NCI-H446 treated with DMSO at 0.1 percent for 48 hours (cell line): ENCODE measurements at regions not wholly inside any gene's neighbourhood (a gene's known extent, or its start where the extent isn't known, plus 50 kb on each side); places are given as distances from the start of the nearest gene placed in this dataset.
A peak's percentile ranks its signal among the peaks of the same experiment; 100 is the strongest.
"Not testable (repeated sequence)": the region's sequence is repeated elsewhere in the genome, so short reads cannot be mapped to it uniquely, and the experiment has no call there.

Source experiments
- DNase-seq: peaks from one replicate; lab custom pipeline; 2025; lab: John Stamatoyannopoulos, UW

DNA sequence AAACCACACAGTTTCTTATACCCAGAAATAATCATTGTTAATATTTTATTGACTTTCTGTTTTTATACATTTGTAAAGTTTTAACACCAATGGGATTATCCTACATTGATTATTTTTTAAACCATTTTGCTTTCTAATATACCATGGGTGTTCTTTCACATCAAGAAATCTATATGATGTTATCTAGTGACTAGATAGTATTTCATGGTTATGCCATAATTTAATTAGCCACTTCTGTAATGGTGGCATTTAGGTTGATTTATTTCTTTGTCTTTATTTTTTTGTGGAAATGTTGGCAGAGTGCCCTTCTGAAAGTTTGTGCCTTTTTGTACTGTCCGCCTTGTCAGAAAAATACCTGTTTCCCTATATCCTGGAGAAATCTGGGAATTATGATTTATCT, 193.3 kb downstream of the CEP135 start:
- DNase-seq: no peak

DNA sequence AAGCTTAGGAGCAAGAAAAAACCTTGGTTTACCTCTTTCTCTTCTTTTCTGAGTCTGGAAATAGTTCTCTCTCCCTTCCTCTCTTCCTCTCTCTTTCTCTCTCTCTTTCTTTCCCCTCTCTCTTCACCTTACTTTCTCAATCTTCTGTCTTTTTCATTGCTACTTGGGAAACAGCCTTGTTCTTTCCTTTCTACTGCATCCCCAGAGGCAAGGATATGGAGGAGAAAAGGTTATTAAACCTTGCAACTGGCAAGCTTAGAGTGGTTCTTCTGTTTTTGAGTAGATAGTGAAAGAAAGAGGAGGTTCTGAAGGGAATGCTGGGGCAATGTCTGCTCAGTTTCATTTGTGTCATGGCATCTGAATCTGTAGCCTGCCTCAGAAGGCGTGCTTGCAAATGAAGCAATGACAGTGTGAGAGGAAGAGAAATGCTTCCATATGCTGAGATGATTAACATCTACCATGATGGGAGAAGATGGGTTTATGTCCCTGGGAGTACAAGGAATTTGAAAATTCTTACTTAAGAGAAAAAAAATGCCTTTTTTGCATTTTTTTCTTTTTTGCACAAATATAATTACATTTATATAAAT, 190.6 kb downstream of the CEP135 start:
- DNase-seq: no peak

DNA sequence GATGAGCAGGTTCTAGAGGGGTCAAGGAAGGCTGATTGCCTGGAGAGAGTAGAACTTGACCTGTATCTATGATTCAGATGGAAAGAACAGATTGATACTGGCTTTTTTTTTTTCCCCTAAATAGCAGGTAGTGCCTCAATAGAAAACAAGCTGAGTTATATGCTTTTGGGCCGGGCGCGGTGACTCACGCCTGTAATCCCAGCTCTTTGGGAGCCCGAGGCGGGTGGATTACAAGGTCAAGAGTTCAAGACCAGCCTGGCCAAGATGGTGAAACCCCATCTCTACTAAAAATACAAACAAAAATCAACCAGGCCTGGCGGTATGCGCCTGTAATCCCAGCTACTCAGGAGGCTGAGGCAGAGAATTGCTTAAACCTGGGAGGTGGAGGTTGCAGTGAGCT, 186.1 kb downstream of the CEP135 start:
- DNase-seq: not testable (repeated sequence)

DNA sequence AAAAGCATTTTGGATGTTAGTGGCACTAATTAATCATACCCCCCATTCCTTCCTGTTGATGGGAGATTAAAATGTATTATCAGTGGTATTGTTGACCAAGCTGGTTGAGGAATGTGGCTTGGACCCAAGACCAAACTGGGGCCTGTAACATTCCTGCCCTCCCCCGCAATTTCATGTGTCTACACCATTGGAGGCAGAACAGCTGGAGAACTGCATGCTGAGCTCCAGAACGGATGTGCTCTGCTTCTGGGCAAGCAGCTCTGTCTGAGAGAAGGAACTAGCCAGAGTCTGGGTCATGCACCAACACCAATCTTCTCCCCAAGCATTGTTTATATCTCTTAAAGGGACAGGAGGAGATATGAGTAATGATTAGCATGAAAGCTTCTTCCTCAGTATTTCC, 185.5 kb downstream of the CEP135 start:
- DNase-seq: no peak

DNA sequence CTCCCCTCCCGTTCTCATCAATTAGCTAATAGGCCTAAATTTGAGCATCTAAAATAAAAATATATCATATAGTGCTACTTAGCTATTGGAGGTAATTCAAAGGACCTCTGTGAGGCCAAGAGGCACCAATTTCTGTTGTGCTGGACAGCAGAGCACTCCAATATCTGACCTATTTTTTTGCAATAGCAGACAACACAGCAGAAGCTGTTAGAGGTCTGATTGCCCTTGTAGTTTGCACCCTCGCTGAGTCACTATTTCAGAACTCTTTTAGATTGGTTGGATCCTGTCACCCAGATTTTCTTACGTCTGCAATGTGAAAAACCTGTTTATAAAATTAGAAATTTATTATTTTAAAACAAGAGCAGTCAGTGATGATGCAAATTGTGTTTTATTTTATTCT, 184.1 kb downstream of the CEP135 start:
- DNase-seq: no peak

DNA sequence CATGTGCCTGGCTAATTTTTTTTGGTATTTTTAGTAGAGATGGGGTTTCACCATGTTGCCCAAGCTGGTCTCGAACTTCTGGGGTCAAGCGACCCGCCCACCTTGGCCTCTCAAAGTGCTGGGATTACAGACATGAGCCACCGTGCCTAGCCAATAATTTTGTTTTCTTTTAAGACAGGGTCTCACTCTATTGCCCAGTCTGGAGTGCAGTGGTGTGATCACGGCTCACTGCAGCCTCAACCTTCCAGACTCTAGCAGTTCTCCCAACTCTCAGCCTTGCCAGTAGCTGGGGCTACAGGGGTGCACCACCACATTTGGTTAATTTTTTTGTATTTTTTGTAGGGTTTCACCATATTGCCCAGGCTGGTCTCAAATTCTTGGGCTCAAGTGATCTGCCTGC, 183.4 kb downstream of the CEP135 start:
- DNase-seq: not testable (repeated sequence)

DNA sequence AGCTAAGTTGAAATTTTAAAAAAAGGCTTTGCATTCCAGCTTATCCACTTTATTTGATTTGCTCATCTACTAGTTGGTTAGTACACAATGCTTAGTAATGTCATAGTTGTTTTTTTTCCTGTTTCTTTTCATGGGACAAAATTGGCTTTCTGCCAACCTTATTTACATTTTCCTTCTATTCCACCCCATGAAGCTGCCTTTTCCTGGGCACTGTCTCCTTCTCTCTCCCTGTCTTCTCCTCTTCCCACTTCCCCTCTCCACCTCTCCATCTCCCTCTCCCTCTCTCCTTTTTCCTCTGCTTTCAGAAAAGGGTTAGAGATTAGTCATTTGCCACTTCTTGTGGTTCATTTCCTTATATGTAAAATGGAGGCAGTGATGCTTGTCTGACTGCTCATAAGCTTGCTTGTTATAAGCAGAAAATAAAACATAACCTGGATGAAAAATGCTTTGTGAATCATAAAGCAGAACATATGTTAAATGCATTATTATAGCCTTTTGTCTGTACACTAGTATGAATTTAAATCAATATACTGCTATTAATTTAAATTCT, 181.9 kb downstream of the CEP135 start:
- DNase-seq: peak; percentile 6

DNA sequence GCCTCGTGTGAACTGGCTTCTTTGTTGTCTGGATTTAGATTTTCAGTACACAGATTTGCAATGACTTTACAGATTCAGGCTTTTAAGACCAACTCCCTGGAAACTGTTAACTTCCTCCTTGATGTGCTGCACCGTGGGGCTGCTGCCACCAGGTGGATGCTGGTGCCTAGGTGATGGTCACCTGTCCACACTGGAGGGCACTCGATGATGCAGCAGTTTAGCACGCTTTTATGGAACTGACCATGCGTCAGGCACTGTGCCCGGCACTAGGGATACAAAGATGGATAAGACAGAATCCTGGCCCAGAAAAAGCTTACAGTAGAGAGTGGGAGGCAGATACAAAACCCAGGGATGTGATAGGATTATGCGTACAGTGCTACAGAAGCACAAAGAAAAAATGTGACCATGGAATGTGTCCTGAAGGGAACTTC, 180.7 kb downstream of the CEP135 start:
- DNase-seq: no peak

DNA sequence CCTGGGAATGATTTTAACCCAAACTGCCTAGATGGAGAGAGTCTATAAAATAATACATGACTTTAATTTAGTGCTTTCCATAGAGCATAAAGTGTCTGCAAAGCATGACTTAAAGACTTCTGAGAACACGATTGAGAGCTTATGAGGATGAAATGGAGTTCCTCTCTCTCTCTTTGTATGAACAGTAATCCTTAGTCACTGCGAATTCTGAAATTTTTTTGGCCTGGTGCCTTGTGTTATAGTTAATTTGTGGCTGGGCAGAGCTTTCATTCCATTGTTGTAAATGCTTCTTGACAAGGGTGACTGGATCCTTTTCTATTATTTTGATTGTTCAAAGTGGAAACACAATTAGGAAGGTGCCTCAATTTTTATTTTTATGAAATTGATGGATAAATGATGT, 179.5 kb downstream of the CEP135 start:
- DNase-seq: peak; percentile 17

DNA sequence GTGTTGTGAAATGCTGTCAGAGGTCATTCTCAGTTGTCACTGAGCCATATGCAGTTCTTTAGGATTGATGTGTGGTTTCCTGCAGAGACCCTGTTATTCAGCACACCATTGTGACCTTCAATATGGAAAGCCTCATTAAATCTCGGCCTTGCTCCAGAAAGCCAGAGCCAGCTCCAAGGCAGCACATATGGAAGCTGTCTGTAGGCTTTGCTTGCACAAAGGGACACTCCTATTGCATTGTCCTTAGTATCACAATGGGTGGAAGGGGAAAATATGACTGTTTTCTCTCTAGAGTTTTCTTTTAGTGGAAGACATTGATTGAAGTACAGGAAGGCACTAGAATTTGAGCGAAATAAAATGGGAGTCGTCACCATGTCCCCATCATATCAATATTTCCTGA, 179.0 kb downstream of the CEP135 start:
- DNase-seq: peak; percentile 63

DNA sequence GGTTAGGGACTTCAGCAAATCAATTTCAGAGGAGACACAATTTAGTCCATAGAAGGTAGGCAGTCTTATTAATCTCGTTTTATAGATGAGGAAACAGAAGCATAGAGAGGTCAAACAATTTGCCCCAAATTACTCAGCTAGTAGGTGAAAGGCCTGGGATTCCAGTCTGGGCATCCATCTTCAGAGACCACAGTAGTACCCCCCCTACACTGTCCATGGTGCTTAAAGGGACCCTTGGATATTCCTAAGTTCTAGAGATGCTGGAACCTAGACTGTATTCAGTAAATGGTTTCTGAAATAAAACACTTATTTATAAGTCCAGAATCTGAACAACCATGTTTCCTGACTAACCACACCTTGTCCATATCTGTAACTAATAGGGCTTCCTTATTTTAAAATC, 174.8 kb downstream of the CEP135 start:
- no peak for DNase-seq

DNA sequence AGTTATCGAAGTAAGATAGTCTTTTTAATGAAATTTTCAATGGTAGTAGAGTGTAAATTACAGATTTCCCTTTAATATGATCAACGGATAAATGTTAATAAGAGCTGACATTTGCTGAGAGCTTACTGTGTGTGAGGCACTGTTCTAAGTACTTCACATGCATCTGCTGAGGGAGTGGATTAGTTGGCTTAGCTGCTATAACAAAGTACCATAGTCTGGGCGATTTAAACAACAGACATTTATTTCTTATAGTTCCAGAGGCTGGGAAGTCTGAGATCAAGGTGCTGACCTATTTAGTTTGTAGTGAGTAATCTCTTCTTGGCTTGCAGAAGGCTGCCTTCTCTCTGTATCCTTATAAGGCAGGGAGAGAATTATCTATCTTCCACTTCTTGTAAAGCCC, 174.3 kb downstream of the CEP135 start:
- DNase-seq: no peak

DNA sequence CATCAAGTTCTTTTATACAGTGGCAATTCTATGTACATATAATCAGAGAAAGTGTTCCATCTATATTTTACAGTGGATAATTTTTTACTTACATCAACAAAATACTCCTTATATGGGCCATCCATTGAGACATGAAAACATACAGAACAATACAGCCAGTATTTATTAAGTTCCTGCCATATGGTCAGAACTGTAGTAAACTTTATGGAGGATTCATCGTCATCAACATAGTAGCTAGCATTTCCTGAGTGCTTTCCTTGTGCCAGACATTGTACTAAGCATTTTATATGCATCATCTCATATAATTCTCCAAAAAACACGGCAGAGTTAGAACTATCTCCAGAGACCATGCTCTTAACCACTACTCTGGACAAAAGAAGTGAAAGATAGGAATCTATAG, 170.1 kb downstream of the CEP135 start:
- DNase-seq: no peak

DNA sequence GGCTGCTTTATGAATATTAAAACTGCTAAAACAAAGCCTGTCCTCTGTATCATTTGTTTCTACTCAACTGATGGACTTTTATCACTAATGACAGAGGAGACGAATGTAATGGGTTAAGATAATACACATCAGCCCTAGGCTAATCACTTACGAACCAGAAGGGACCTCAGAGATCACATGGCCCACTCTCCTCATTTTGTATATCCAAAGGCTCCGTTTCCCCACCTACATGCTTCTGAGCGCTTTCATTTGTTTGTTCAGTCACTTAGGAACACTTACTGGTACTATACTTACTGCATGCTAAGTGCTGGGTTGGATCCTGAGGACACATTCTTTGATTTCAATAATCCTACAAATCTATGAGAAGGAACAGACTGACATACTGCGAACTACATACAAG, 169.3 kb downstream of the CEP135 start:
- no peak for DNase-seq

DNA sequence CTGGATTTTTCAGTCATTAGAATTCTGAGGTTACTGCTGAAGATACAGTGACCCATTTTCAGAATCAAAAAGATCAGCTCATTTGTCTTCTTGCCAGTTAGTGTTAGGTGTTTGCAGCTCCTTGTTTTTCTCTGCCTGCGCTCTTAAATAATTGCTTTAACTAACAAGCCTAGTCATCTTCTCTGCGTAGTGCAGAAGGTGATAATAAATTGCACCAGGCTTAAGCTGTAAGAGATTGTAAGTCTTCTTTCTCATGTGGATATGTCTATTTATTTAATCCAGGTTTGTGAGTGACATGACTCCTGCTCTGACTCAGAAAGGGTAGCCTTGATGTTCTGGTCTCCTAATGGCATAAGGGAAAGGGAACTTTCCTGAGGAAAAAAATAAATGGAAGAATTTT, 167.2 kb downstream of the CEP135 start:
- no peak for DNase-seq

DNA sequence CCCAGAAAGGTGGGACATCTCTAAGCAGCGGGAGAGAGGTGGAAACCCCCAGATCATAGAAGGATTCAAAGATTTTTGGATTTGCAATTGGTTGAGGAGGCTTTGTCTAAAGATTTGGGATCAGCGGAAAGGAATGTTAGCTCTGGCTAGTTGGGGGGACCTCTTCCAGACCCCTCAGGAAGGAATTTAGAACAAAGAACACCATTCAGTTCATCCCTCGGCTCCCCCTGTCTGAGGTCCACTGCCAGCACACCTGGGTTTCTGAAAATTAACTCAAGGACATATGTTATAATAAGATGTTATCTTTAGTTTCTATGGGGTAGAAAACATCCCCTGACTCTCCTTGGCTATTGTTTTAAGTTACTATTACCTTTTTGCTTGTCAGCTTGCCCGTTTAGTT, 163.6 kb downstream of the CEP135 start:
- no peak for DNase-seq

DNA sequence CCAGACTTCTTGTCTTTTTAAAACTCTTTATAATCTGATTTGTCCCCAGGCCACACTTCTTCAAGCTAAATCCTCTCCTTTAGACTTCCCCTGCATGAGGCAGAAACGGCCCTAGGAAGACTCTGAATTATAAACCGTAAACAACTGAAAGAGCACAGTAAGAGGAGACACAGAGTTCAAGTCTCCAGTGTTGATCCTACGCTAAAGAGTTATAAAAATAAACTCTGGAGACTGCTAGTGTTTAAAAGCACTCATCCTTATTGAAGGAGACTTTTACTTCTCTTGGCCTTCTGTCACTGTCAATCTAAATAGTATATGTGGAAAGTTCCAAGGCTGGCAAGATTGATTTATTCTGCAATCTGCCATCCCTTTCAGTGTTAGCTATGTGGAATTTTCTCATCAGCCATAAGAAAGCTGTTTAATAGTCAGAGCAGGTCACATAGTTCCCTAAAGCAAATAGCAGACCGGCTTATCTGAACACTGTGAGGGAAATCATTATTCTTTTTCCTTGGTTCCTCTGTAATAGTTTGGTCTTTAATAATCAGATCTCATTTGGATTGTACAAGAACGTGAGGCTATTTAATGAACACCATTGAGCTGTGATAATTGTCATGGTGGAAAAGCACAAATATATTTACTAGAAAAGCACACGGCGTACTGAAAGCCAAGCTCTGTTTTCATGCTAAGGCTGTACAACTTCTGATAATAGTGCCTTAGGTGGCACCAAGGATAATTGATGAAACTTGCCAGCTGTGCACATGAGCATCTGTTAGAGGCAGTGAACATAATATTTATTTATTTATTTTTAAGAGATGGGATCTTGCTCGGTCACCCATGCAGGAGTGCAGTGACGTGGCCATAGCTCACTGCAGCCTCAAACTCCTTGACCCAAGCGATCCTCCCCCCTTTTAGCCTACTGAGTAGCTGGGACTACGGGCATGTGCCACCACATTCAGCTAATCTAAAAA, 157.7 kb downstream of the CEP135 start:
- peak; percentile 50 for DNase-seq

DNA sequence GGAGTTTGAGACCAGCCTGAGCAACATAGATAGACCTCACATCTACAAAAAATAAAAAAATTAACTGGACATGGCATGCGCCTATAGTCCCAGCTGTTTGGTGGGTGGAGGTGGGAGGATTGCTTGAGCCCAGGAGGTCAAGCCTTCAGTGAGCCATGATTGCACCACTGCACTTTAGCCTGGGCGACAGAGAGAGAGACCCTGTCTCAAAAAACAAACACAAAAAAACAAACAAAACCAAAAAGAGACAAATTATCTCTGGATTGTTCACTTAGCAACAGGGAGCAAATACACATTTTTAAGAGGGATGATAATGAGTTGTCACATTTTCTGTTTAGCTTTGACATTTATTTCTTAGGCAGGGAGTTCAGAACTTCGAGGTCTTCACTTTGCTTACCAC, 155.4 kb downstream of the CEP135 start:
- DNase-seq: no peak

DNA sequence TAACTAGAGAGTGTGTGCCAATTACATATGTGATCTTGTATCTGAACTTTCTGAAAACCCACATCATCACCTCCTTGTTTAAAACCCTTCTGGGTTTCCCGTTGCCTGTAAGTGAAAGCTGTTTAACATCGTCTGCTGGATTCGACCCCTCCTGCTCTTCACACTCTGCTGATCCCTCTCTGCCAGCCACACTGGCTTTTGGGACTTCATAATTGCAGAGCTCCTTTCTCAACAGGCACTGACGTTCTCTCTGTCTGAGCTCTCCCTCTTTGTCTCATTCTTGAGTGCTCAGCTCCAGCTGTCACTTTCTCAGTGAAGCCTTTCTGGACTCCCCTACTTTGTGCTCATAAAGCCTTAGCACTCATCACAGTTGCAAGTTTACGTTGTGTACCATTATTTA, 153.9 kb downstream of the CEP135 start:
- no peak for DNase-seq

DNA sequence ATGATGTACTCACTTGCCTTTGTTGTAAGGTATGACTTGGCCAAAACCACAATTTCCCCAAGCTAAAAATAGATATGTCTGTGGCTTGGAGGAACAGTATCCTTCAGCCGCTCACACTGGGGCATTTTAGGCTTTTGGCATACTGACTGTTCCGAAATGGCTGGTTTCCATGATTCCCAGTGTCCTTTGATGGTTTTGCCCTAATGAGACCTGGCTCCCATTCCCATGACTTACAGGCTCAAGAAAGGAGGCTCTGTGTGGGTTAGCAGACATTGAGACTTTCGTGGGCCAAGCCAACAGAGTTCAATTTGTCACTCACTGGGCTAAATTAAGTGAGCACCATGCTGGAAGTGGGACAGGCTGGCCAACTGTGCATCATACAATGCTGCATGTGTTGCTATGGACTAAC, 150.6 kb downstream of the CEP135 start:
- DNase-seq: peak; percentile 81

DNA sequence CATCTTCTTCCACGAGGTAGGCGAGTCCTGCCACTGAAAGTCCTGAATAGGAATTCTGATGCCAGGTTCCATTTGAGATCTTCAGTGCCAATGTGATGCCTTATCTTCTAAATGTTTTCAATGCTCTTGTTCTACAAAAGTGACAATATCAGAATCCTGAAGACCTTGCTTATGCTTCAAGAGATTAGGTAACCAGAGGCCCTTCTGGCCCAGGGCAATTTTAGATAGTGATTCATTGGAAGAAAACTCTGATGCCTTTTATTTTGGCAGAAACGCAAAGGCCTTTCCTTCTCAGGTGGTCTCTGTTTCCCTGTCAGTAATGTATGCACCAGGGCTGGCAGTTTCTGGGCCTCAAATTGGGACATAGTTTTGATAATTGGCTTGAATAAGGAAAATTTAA, 144.8 kb downstream of the CEP135 start:
- no peak for DNase-seq

DNA sequence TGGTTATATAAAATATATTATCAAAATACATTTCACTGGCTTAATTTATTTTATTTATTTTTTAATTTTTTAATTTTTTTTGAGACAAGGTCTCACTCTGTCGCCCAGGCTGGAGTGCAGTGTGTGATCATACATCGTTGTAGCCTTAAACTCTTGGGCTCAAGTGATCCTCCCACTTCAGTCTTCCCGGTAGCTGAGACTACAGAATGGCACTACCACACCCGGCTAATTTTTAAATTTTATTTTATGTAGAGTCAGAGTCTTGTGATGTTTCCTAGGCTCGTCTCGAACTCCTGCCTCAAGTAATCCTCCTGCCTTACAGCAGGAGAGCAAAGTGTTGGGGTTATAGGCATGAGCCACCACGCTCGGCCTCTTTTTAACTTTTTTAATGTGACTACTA, 143.8 kb downstream of the CEP135 start:
- DNase-seq: no peak

DNA sequence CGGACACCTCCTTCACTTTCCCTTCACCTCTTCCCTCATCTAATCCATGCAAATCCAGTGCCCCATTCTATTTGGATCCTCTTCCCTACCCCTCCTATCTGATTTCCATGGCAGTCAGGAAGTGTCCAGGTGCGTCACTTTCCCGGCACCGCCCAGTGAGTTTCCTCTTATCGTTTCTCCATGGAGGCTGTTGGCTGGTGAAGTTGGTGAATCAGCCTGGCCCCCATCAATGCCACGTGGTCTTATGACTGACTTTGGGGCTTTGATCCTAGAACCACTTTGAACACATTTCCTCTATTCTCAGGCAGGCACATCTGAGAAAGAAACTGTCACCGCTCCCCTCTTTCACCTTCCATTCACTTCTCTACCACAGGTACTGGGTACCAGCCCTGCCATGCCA, 137.8 kb downstream of the CEP135 start:
- no peak for DNase-seq
